ENCODE measurements at regions not wholly inside any gene's neighbourhood (a gene's known extent, or its start where the extent isn't known, plus 50 kb on each side); places are given as distances from the start of the nearest gene placed in this dataset.

- TF ChIP-seq TEAD4 (IDR thresholded peaks at IDR 0.05) = no peak
- no peak for TF ChIP-seq REST (IDR thresholded peaks at IDR 0.05; ENCODE audit: low read depth)
- TF ChIP-seq TAF1 (IDR thresholded peaks at IDR 0.05; ENCODE audit: low read depth) = no peak
- no peak for TF ChIP-seq TCF12 (IDR thresholded peaks at IDR 0.05; ENCODE audit: low read depth)
- no peak for TF ChIP-seq NFIC (IDR thresholded peaks at IDR 0.05)
- no peak for TF ChIP-seq FOXM1 (IDR thresholded peaks at IDR 0.05; ENCODE audit: borderline replicate concordance, low read depth)
- no peak for TF ChIP-seq CREB1 (IDR thresholded peaks at IDR 0.05; ENCODE audit: low read depth)
- TF ChIP-seq ZBTB7A (IDR thresholded peaks at IDR 0.05; ENCODE audit: low read depth) = no peak
- TF ChIP-seq YY1 (IDR thresholded peaks at IDR 0.05; ENCODE audit: low read depth) = no peak
- no peak for TF ChIP-seq RAD21 (IDR thresholded peaks at IDR 0.05; ENCODE audit: low read depth)
Measured at GRCh38 chr4:64582492-64582891, 173.2 kb upstream of the TECRL start.

DNA sequence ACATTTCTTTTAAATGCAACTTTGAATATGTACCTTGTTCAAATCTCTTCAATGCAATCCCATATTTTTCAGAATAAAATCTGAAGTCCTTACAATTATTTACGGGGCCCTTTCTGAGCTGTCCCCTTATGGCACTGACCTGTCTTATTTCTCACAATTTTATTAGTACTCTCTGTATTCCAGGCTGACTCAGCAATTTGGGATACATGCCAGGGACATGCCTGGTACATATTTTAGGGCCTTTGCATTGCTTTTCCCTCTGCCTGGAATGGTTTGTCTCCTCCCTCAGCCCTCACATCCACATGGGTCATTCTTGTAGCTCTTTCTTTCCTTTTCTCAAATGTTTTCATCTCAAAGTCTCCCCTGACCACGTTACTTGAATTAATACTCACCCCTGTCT is 172.2 kb upstream of the TECRL start:
- TF ChIP-seq TAF1 (IDR thresholded peaks at IDR 0.05; ENCODE audit: low read depth) (no peak), RAD21 (IDR thresholded peaks at IDR 0.05; ENCODE audit: low read depth) (no peak), USF1 (IDR thresholded peaks at IDR 0.05) (no peak), REST (IDR thresholded peaks at IDR 0.05; ENCODE audit: low read depth) (no peak), CREB1 (IDR thresholded peaks at IDR 0.05; ENCODE audit: low read depth) (no peak), NFIC (IDR thresholded peaks at IDR 0.05) (no peak), TEAD4 (IDR thresholded peaks at IDR 0.05) (no peak), YY1 (IDR thresholded peaks at IDR 0.05; ENCODE audit: low read depth) (no peak)
- TF ChIP-seq, protein P1, sequence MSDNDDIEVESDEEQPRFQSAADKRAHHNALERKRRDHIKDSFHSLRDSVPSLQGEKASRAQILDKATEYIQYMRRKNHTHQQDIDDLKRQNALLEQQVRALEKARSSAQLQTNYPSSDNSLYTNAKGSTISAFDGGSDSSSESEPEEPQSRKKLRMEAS (IDR thresholded peaks at IDR 0.05) = no peak

- TF ChIP-seq TEAD4 (IDR thresholded peaks at IDR 0.05) (no peak), USF1 (IDR thresholded peaks at IDR 0.05) (no peak), NFIC (IDR thresholded peaks at IDR 0.05) (no peak), CEBPB (IDR thresholded peaks at IDR 0.05) (no peak), EGR1 (IDR thresholded peaks at IDR 0.05) (no peak), YY1 (IDR thresholded peaks at IDR 0.05; ENCODE audit: low read depth) (no peak), EP300 (IDR thresholded peaks at IDR 0.05; ENCODE audit: borderline replicate concordance) (no peak), REST (IDR thresholded peaks at IDR 0.05; ENCODE audit: low read depth) (no peak), RAD21 (IDR thresholded peaks at IDR 0.05; ENCODE audit: low read depth) (no peak), TAF1 (IDR thresholded peaks at IDR 0.05; ENCODE audit: low read depth) (no peak), FOXM1 (IDR thresholded peaks at IDR 0.05; ENCODE audit: borderline replicate concordance, low read depth) (no peak), CREB1 (IDR thresholded peaks at IDR 0.05; ENCODE audit: low read depth) (no peak), ZBTB7A (IDR thresholded peaks at IDR 0.05; ENCODE audit: low read depth) (no peak), TCF12 (IDR thresholded peaks at IDR 0.05; ENCODE audit: low read depth) (no peak)
- TF ChIP-seq, protein P1 (IDR thresholded peaks at IDR 0.05) = no peak
Measured at GRCh38 chr4:64564126-64564525, 154.9 kb upstream of the TECRL start.

DNA sequence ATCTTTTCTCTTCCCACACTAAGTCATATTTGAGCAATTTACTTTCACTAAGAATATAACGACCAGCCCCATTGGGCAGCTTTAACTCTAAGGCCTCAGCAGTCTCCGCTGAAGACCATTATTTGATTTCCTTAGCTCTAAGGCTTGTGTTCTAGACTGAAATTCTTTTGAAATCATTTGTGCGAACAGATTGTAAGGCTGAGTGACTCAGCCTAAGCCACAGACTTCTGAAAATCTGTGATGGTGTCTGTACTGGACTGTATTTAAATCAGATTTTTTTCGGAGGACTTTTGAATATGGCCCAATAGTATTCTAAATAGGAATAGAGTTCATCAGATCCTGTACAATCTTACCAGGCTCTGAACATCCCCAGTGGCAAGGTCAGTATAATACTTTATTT is 150.3 kb upstream of the TECRL start:
- no peak for TF ChIP-seq CREB1 (IDR thresholded peaks at IDR 0.05; ENCODE audit: low read depth)
- no peak for TF ChIP-seq TCF12 (IDR thresholded peaks at IDR 0.05; ENCODE audit: low read depth)
- no peak for TF ChIP-seq FOXM1 (IDR thresholded peaks at IDR 0.05; ENCODE audit: borderline replicate concordance, low read depth)
- no peak for TF ChIP-seq EGR1 (IDR thresholded peaks at IDR 0.05)
- TF ChIP-seq, protein P1 (IDR thresholded peaks at IDR 0.05) = no peak
- TF ChIP-seq ZBTB7A (IDR thresholded peaks at IDR 0.05; ENCODE audit: low read depth) = no peak
